Activated T-cell treated with anti-CD3 and anti-CD28 coated beads for 24 hours (primary cell): ENCODE measurements at regions not wholly inside any gene's neighbourhood (a gene's known extent, or its start where the extent isn't known, plus 50 kb on each side); places are given as distances from the start of the nearest gene placed in this dataset.
A peak's percentile ranks its signal among the peaks of the same experiment; 100 is the strongest.
"Not testable (repeated sequence)": the region's sequence is repeated elsewhere in the genome, so short reads cannot be mapped to it uniquely, and the experiment has no call there.

Experiments
- DNase-seq: peaks from one replicate; pipeline ENCODE4 v3.0.0-alpha.2; 2020; ENCODE audit warnings: low read depth

GRCh38 chr15:20237256-20238020 lies 304.2 kb downstream of the GOLGA6L6 start:
- DNase-seq, result not testable (repeated sequence)

GRCh38 chr15:20235728-20236127 lies 305.9 kb downstream of the GOLGA6L6 start:
- not testable (repeated sequence) for DNase-seq

GRCh38 chr15:20234006-20234540 lies 307.5 kb downstream of the GOLGA6L6 start:
- DNase-seq, result not testable (repeated sequence)

GRCh38 chr15:20232457-20232856 lies 309.1 kb downstream of the GOLGA6L6 start:
- not testable (repeated sequence) for DNase-seq

GRCh38 chr15:20230656-20231055 lies 310.9 kb downstream of the GOLGA6L6 start:
- DNase-seq, result not testable (repeated sequence)

- not testable (repeated sequence) for DNase-seq
These were observed 312.8 kb downstream of the GOLGA6L6 start for GRCh38 chr15:20228791-20229190.

GRCh38 chr15:20227119-20227853 lies 314.3 kb downstream of the GOLGA6L6 start:
- not testable (repeated sequence) for DNase-seq

GRCh38 chr15:20226531-20226930 lies 315.1 kb downstream of the GOLGA6L6 start:
- not testable (repeated sequence) for DNase-seq

- not testable (repeated sequence) for DNase-seq
These were observed 320.5 kb downstream of the GOLGA6L6 start for GRCh38 chr15:20221063-20221462.

- not testable (repeated sequence) for DNase-seq
These were observed 322.4 kb downstream of the GOLGA6L6 start for GRCh38 chr15:20219171-20219570.

- DNase-seq, result not testable (repeated sequence)
These were observed 325.9 kb downstream of the GOLGA6L6 start for GRCh38 chr15:20215700-20216099.

GRCh38 chr15:20214101-20214500 lies 327.5 kb downstream of the GOLGA6L6 start:
- DNase-seq, result not testable (repeated sequence)

GRCh38 chr15:20211508-20211907 lies 330.1 kb downstream of the GOLGA6L6 start:
- DNase-seq, result not testable (repeated sequence)

- DNase-seq, result not testable (repeated sequence)
These were observed 331.6 kb downstream of the GOLGA6L6 start for GRCh38 chr15:20209973-20210372.

GRCh38 chr15:20207607-20208006 lies 334.0 kb downstream of the GOLGA6L6 start:
- not testable (repeated sequence) for DNase-seq

GRCh38 chr15:20207198-20207597 lies 334.4 kb downstream of the GOLGA6L6 start:
- not testable (repeated sequence) for DNase-seq

GRCh38 chr15:20204177-20204866 lies 337.3 kb downstream of the GOLGA6L6 start:
- DNase-seq, result not testable (repeated sequence)

- not testable (repeated sequence) for DNase-seq
These were observed 337.9 kb downstream of the GOLGA6L6 start for GRCh38 chr15:20203649-20204150.

- DNase-seq, result not testable (repeated sequence)
These were observed 346.9 kb downstream of the GOLGA6L6 start for GRCh38 chr15:20194591-20195198.

GRCh38 chr15:20192982-20193929 lies 348.3 kb downstream of the GOLGA6L6 start:
- peak; percentile 46 for DNase-seq
